Adrenal gland (tissue), 5 donors: ENCODE measurements at regions not wholly inside any gene's neighbourhood (a gene's known extent, or its start where the extent isn't known, plus 50 kb on each side); places are given as distances from the start of the nearest gene placed in this dataset.

ENCODE experiments used
- POLR2A ChIP-seq, 2 donors: fragments of 450-650 bp; IDR thresholded peaks; one replicate each; pipeline ENCODE4 v1.6.1; 2017; ENCODE audit warnings: antibody characterized with exemption in 2 of 2, mild to moderate bottlenecking in 2 of 2, moderate library complexity in 1 of 2
- TF ChIP-seq, protein P1 (sequence below), 6 experiments: fragments of 450-650 bp in 4 of 6; fragments of 200-600 bp in 2 of 6; sonication (generic) in 1 of 6; IDR thresholded peaks; 1 replicate in 5 of 6; 2 replicates in 1 of 6; pipeline versions ENCODE4 v1.5.1 to v1.8.0; 2016 to 2021; ENCODE audit warnings: antibody characterized with exemption in 6 of 6, mild to moderate bottlenecking in 2 of 6, moderate library complexity in 1 of 6
- donor health status: DM: no; HTN: no; CAD: no.

- TF ChIP-seq, protein P1, sequence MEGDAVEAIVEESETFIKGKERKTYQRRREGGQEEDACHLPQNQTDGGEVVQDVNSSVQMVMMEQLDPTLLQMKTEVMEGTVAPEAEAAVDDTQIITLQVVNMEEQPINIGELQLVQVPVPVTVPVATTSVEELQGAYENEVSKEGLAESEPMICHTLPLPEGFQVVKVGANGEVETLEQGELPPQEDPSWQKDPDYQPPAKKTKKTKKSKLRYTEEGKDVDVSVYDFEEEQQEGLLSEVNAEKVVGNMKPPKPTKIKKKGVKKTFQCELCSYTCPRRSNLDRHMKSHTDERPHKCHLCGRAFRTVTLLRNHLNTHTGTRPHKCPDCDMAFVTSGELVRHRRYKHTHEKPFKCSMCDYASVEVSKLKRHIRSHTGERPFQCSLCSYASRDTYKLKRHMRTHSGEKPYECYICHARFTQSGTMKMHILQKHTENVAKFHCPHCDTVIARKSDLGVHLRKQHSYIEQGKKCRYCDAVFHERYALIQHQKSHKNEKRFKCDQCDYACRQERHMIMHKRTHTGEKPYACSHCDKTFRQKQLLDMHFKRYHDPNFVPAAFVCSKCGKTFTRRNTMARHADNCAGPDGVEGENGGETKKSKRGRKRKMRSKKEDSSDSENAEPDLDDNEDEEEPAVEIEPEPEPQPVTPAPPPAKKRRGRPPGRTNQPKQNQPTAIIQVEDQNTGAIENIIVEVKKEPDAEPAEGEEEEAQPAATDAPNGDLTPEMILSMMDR (IDR thresholded peaks at IDR 0.05), result peak; percentile 87 to 96 (median 92)
- no peak for TF ChIP-seq POLR2A (IDR thresholded peaks at IDR 0.05)
Measured at GRCh38 chr10:46228563-46229071, 58.2 kb upstream of the ANTXRL start.
